Neuron (in vitro differentiated cells): ENCODE measurements at regions not wholly inside any gene's neighbourhood (a gene's known extent, or its start where the extent isn't known, plus 50 kb on each side); places are given as distances from the start of the nearest gene placed in this dataset.
"Not testable (repeated sequence)": the region's sequence is repeated elsewhere in the genome, so short reads cannot be mapped to it uniquely, and the experiment has no call there.

ENCODE experiments used
- H2AFZ ChIP-seq: one replicate; pipeline ENCODE4 v1.6.1; 2013; ENCODE audit warnings: low read depth, mild to moderate bottlenecking, inconsistent platforms, low read length, moderate library complexity
- H3K27me3 ChIP-seq: one replicate; pipeline ENCODE4 v1.6.1; 2013; ENCODE audit warnings: low read length; ENCODE audit not compliant: insufficient read depth
- H3K36me3 ChIP-seq: one replicate; pipeline ENCODE4 v1.6.1; 2013; ENCODE audit warnings: low read length; ENCODE audit not compliant: insufficient read depth
- H3K4me1 ChIP-seq: one replicate; pipeline ENCODE4 v1.6.1; 2013; ENCODE audit warnings: low read length; ENCODE audit not compliant: insufficient read depth
- H3K4me3 ChIP-seq: 2 replicates; pipeline ENCODE4 v1.5.1; 2013; ENCODE audit warnings: mild to moderate bottlenecking, low read length, moderate library complexity
- H3K9me3 ChIP-seq: one replicate; pipeline ENCODE4 v1.6.1; 2013; ENCODE audit warnings: low read length

GRCh38 chr5:158456241-158456640 lies 597.3 kb upstream of the CLINT1 start:
- Histone ChIP-seq H3K9me3 (no peaks in the 10 kb centered on the region), H3K4me3 (no peak overlapping the region), H3K27me3 (no peaks in the 10 kb centered on the region), H3K36me3 (no peaks in the 10 kb centered on the region), H3K4me1 (peaks cover 11% of the 10 kb centered on the region), H2AFZ (no peak overlapping the region)

- Histone ChIP-seq H3K36me3 (no peaks in the 10 kb centered on the region), H2AFZ (no peak overlapping the region), H3K4me3 (no peak overlapping the region), H3K4me1 (peaks cover 16% of the 10 kb centered on the region), H3K27me3 (no peaks in the 10 kb centered on the region), H3K9me3 (no peaks in the 10 kb centered on the region)
These were observed 593.2 kb upstream of the CLINT1 start for GRCh38 chr5:158451993-158452672.

- Histone ChIP-seq H3K36me3 (no peaks in the 10 kb centered on the region), H3K27me3 (no peaks in the 10 kb centered on the region), H2AFZ (no peak overlapping the region), H3K9me3 (no peaks in the 10 kb centered on the region), H3K4me3 (no peak overlapping the region), H3K4me1 (peaks cover 16% of the 10 kb centered on the region)
These were observed 592.5 kb upstream of the CLINT1 start for GRCh38 chr5:158451203-158451992.

GRCh38 chr5:158450751-158451171 lies 591.8 kb upstream of the CLINT1 start:
- Histone ChIP-seq H3K4me3 (no peak overlapping the region), H2AFZ (no peak overlapping the region), H3K27me3 (no peaks in the 10 kb centered on the region), H3K4me1 (peaks cover 16% of the 10 kb centered on the region), H3K36me3 (no peaks in the 10 kb centered on the region), H3K9me3 (no peaks in the 10 kb centered on the region)

- H2AFZ ChIP-seq, H3K27me3 ChIP-seq, H3K36me3 ChIP-seq, H3K9me3 ChIP-seq, H3K4me3 ChIP-seq: not testable (repeated sequence)
- H3K4me1 ChIP-seq: peaks cover 11% of the 10 kb centered on the region
These were observed 587.8 kb upstream of the CLINT1 start for GRCh38 chr5:158446761-158447160.

- not testable (repeated sequence) for H3K27me3 ChIP-seq, H2AFZ ChIP-seq, H3K9me3 ChIP-seq, H3K36me3 ChIP-seq, H3K4me3 ChIP-seq, H3K4me1 ChIP-seq
These were observed 580.3 kb upstream of the CLINT1 start for GRCh38 chr5:158439204-158439603.

- Histone ChIP-seq H3K9me3 (no peaks in the 10 kb centered on the region), H3K4me1 (no peaks in the 10 kb centered on the region), H2AFZ (no peak overlapping the region), H3K36me3 (no peaks in the 10 kb centered on the region), H3K4me3 (no peak overlapping the region), H3K27me3 (no peaks in the 10 kb centered on the region)
These were observed 577.5 kb upstream of the CLINT1 start for GRCh38 chr5:158436271-158437065.

- H3K36me3 ChIP-seq: no peaks in the 10 kb centered on the region
- H3K4me3 ChIP-seq: no peak overlapping the region
- no peaks in the 10 kb centered on the region for H3K4me1 ChIP-seq
- no peaks in the 10 kb centered on the region for H3K27me3 ChIP-seq
- H3K9me3 ChIP-seq: no peaks in the 10 kb centered on the region
- no peak overlapping the region for H2AFZ ChIP-seq
These were observed 576.2 kb upstream of the CLINT1 start for GRCh38 chr5:158435161-158435616.

- H3K27me3 ChIP-seq: no peaks in the 10 kb centered on the region
- no peak overlapping the region for H2AFZ ChIP-seq
- H3K4me1 ChIP-seq: no peaks in the 10 kb centered on the region
- H3K36me3 ChIP-seq: no peaks in the 10 kb centered on the region
- no peak overlapping the region for H3K4me3 ChIP-seq
- no peaks in the 10 kb centered on the region for H3K9me3 ChIP-seq
These were observed 575.8 kb upstream of the CLINT1 start for GRCh38 chr5:158434749-158435148.

GRCh38 chr5:158433634-158434033 lies 574.7 kb upstream of the CLINT1 start:
- no peaks in the 10 kb centered on the region for H3K4me1 ChIP-seq
- no peaks in the 10 kb centered on the region for H3K27me3 ChIP-seq
- H3K4me3 ChIP-seq: no peak overlapping the region
- H2AFZ ChIP-seq: no peak overlapping the region
- no peaks in the 10 kb centered on the region for H3K36me3 ChIP-seq
- H3K9me3 ChIP-seq: no peaks in the 10 kb centered on the region

- no peaks in the 10 kb centered on the region for H3K27me3 ChIP-seq
- no peak overlapping the region for H3K4me3 ChIP-seq
- H3K9me3 ChIP-seq: no peaks in the 10 kb centered on the region
- H3K4me1 ChIP-seq: no peaks in the 10 kb centered on the region
- no peaks in the 10 kb centered on the region for H3K36me3 ChIP-seq
- no peak overlapping the region for H2AFZ ChIP-seq
These were observed 572.6 kb upstream of the CLINT1 start for GRCh38 chr5:158431369-158432029.

- H3K36me3 ChIP-seq: no peaks in the 10 kb centered on the region
- H2AFZ ChIP-seq: no peak overlapping the region
- no peaks in the 10 kb centered on the region for H3K9me3 ChIP-seq
- no peaks in the 10 kb centered on the region for H3K4me1 ChIP-seq
- no peaks in the 10 kb centered on the region for H3K27me3 ChIP-seq
- H3K4me3 ChIP-seq: no peak overlapping the region
These were observed 571.8 kb upstream of the CLINT1 start for GRCh38 chr5:158430798-158431167.
